ENCODE measurements at regions not wholly inside any gene's neighbourhood (a gene's known extent, or its start where the extent isn't known, plus 50 kb on each side); places are given as distances from the start of the nearest gene placed in this dataset.

DNA sequence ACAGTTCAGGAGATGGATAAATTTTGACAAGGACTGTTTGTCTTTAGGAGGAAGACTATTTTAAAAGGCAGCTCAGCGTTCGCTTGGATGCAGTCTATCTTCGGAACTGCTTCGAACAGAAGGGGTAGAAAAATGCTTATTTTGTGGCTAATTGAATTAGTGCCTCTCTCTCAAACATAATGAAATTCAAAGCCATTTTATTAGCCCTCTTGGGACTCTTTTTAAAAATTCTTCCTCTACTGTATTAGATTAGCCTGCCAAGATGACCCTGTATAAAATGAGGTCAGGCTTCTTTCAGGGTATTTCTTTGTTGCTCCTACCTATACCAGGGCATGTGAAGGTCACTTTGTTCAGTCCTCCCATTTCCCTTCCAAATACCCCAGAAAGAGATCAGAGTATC is 379.2 kb upstream of the NFE2L3 start:
- no peak overlapping the region for H3K27ac ChIP-seq (ENCODE audit: low read depth, low read length)

DNA sequence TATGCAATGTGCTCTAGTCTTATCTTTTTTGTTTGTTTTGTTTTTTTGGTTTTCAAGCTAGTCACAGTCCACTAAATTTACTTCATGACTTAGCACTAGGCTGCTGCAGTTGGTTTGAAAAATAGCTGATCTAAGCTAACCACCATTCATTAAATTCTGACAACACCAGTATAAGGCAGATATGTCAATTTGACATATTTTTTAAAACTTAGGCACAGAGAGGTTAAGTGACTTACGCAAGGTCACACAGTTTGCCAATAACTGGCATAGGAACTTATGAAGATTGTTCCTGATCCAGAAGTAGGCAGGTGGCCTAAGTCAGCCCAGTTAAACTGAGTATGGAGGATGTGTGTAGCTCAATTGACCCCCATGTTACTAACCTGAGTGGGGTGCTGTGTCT is 377.3 kb upstream of the NFE2L3 start:
- H3K9me3 ChIP-seq (ENCODE audit: control insufficient read depth in 1 of 2, low read length in 2 of 2), result no peaks in the 10 kb centered on the region
- H3K9ac ChIP-seq (ENCODE audit: low read depth in 1 of 2, low read length in 2 of 2), result no peak overlapping the region
- no peaks in the 10 kb centered on the region for H3K36me3 ChIP-seq (ENCODE audit: control insufficient read depth in 1 of 2, insufficient read depth in 2 of 2, low read length in 2 of 2)
- H3K27ac ChIP-seq (ENCODE audit: low read depth, low read length), result no peak overlapping the region
- H3K4me3 ChIP-seq (ENCODE audit: low read depth in 1 of 2, low read length in 2 of 2), result no peak overlapping the region
- no peaks in the 10 kb centered on the region for H3K27me3 ChIP-seq (ENCODE audit: control insufficient read depth in 1 of 2, insufficient read depth in 2 of 2, low read length in 2 of 2)
- no peaks in the 10 kb centered on the region for H3K4me1 ChIP-seq (ENCODE audit: control insufficient read depth in 1 of 2, insufficient read depth in 2 of 2, low read length in 2 of 2)

More for the DNA sequence above, 379.2 kb upstream of the NFE2L3 start:
- H3K27me3 ChIP-seq (ENCODE audit: control insufficient read depth in 1 of 2, insufficient read depth in 2 of 2, low read length in 2 of 2), result no peaks in the 10 kb centered on the region
- no peaks in the 10 kb centered on the region for H3K4me1 ChIP-seq (ENCODE audit: control insufficient read depth in 1 of 2, insufficient read depth in 2 of 2, low read length in 2 of 2)
- no peaks in the 10 kb centered on the region for H3K36me3 ChIP-seq (ENCODE audit: control insufficient read depth in 1 of 2, insufficient read depth in 2 of 2, low read length in 2 of 2)
- H3K4me3 ChIP-seq (ENCODE audit: low read depth in 1 of 2, low read length in 2 of 2), result no peak overlapping the region
- H3K9ac ChIP-seq (ENCODE audit: low read depth in 1 of 2, low read length in 2 of 2), result no peak overlapping the region
- no peaks in the 10 kb centered on the region for H3K9me3 ChIP-seq (ENCODE audit: control insufficient read depth in 1 of 2, low read length in 2 of 2)

DNA sequence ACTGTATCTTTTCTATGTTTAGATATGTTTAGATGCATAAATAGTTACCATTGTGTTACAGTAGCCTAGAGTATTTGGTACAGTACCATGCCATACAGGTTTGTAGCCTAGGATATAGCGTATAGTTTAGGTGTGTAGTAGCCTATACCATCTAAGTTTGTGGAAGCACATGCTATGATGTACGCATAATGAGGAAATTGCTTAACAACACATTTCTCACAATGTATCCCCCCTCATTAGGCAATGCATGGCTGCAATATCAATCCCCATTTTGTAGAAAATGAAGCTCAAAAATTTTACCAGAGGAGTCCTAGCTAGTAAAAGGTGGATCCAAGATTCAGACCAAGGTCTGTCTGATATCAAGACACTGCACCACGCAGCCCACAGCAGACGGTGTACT is 376.4 kb upstream of the NFE2L3 start:
- no peak overlapping the region for H3K27ac ChIP-seq (ENCODE audit: low read depth, low read length)
- no peak overlapping the region for H3K4me3 ChIP-seq (ENCODE audit: low read depth in 1 of 2, low read length in 2 of 2)
- no peaks in the 10 kb centered on the region for H3K9me3 ChIP-seq (ENCODE audit: control insufficient read depth in 1 of 2, low read length in 2 of 2)
- no peaks in the 10 kb centered on the region for H3K27me3 ChIP-seq (ENCODE audit: control insufficient read depth in 1 of 2, insufficient read depth in 2 of 2, low read length in 2 of 2)
- no peak overlapping the region for H3K9ac ChIP-seq (ENCODE audit: low read depth in 1 of 2, low read length in 2 of 2)
- no peaks in the 10 kb centered on the region for H3K4me1 ChIP-seq (ENCODE audit: control insufficient read depth in 1 of 2, insufficient read depth in 2 of 2, low read length in 2 of 2)
- H3K36me3 ChIP-seq (ENCODE audit: control insufficient read depth in 1 of 2, insufficient read depth in 2 of 2, low read length in 2 of 2), result no peaks in the 10 kb centered on the region

DNA sequence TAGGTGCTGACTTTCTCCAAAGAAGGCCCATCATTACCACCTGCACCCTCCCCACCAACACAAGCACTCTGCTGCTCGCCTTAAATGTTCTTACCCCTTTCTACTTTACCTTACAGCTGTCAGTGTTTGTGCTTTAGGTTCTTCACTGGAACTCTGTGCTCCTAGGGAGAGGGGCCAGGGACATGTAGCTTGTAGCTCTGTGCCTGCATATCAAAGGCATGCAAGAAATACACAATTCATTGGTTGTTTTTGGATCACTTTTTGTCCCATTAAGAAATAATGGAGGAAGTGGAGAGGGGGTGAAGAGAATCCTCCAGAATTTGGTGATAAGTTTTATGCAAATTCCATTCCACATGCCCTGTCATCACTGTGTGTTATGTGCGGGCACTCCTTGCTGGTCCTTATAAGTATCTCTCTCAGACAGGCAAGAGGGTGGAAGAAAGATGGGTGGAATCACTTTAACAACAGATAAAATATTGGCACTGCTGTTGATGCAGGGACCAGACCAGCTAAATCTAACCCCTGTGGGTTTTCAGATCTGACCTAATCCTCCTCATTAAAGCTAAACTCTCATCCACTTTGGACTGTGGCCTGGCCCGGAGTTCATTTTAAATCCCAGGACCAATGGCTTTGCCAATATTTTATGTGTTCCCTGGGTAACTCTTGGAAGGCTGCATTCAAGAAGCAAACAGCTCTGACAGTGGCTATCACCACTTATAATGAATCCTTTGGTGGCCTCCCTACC is 375.8 kb upstream of the NFE2L3 start:
- H3K4me3 ChIP-seq (ENCODE audit: low read depth in 1 of 2, low read length in 2 of 2), result no peak overlapping the region
- no peaks in the 10 kb centered on the region for H3K9me3 ChIP-seq (ENCODE audit: control insufficient read depth in 1 of 2, low read length in 2 of 2)
- H3K27ac ChIP-seq (ENCODE audit: low read depth, low read length), result no peak overlapping the region
- no peaks in the 10 kb centered on the region for H3K4me1 ChIP-seq (ENCODE audit: control insufficient read depth in 1 of 2, insufficient read depth in 2 of 2, low read length in 2 of 2)
- H3K36me3 ChIP-seq (ENCODE audit: control insufficient read depth in 1 of 2, insufficient read depth in 2 of 2, low read length in 2 of 2), result no peaks in the 10 kb centered on the region
- H3K27me3 ChIP-seq (ENCODE audit: control insufficient read depth in 1 of 2, insufficient read depth in 2 of 2, low read length in 2 of 2), result no peaks in the 10 kb centered on the region
- H3K9ac ChIP-seq (ENCODE audit: low read depth in 1 of 2, low read length in 2 of 2), result no peak overlapping the region

GRCh38 chr7:25776744-25777123 is 375.3 kb upstream of the NFE2L3 start:
- Histone ChIP-seq H3K27me3 (ENCODE audit: control insufficient read depth in 1 of 2, insufficient read depth in 2 of 2, low read length in 2 of 2) (no peaks in the 10 kb centered on the region), H3K4me1 (ENCODE audit: control insufficient read depth in 1 of 2, insufficient read depth in 2 of 2, low read length in 2 of 2) (no peaks in the 10 kb centered on the region), H3K9me3 (ENCODE audit: control insufficient read depth in 1 of 2, low read length in 2 of 2) (no peaks in the 10 kb centered on the region), H3K9ac (ENCODE audit: low read depth in 1 of 2, low read length in 2 of 2) (no peak overlapping the region), H3K36me3 (ENCODE audit: control insufficient read depth in 1 of 2, insufficient read depth in 2 of 2, low read length in 2 of 2) (no peaks in the 10 kb centered on the region), H3K4me3 (ENCODE audit: low read depth in 1 of 2, low read length in 2 of 2) (no peak overlapping the region), H3K27ac (ENCODE audit: low read depth, low read length) (no peak overlapping the region)

- H3K27ac ChIP-seq (ENCODE audit: low read depth, low read length), result no peak overlapping the region
- H3K36me3 ChIP-seq (ENCODE audit: control insufficient read depth in 1 of 2, insufficient read depth in 2 of 2, low read length in 2 of 2), result no peaks in the 10 kb centered on the region
- H3K9ac ChIP-seq (ENCODE audit: low read depth in 1 of 2, low read length in 2 of 2), result no peak overlapping the region
- H3K27me3 ChIP-seq (ENCODE audit: control insufficient read depth in 1 of 2, insufficient read depth in 2 of 2, low read length in 2 of 2), result no peaks in the 10 kb centered on the region
- no peaks in the 10 kb centered on the region for H3K4me1 ChIP-seq (ENCODE audit: control insufficient read depth in 1 of 2, insufficient read depth in 2 of 2, low read length in 2 of 2)
- no peaks in the 10 kb centered on the region for H3K9me3 ChIP-seq (ENCODE audit: control insufficient read depth in 1 of 2, low read length in 2 of 2)
- H3K4me3 ChIP-seq (ENCODE audit: low read depth in 1 of 2, low read length in 2 of 2), result no peak overlapping the region
Observed at GRCh38 chr7:25777969-25778708, 373.9 kb upstream of the NFE2L3 start.

DNA sequence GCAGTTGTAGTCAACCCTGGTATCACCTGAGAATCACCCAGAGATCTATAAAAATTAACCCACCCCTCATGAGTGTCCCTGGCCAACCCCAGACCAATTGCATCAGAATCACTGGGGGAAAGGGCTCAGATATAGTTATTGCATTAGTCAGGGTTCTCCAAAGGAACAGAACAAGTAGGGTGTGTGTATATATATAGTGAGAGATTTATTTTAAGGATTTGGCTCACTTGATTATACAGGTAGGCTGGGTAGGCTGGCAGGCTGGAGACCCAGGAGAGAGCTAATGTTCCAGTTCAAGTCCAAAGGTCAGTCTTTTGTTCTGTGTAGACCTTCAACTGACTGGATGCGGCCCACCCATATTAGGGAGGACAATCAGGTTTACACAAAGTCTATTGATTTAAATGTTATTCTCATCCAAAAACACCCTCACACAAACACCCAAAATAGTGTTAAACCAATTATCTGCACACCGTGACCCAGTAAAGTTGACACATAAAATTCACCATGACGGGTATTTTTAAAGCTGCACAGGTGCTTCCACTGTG is 372.9 kb upstream of the NFE2L3 start:
- Histone ChIP-seq H3K27ac (ENCODE audit: low read depth, low read length) (no peak overlapping the region), H3K27me3 (ENCODE audit: control insufficient read depth in 1 of 2, insufficient read depth in 2 of 2, low read length in 2 of 2) (no peaks in the 10 kb centered on the region), H3K36me3 (ENCODE audit: control insufficient read depth in 1 of 2, insufficient read depth in 2 of 2, low read length in 2 of 2) (no peaks in the 10 kb centered on the region), H3K4me3 (ENCODE audit: low read depth in 1 of 2, low read length in 2 of 2) (no peak overlapping the region), H3K4me1 (ENCODE audit: control insufficient read depth in 1 of 2, insufficient read depth in 2 of 2, low read length in 2 of 2) (no peaks in the 10 kb centered on the region), H3K9ac (ENCODE audit: low read depth in 1 of 2, low read length in 2 of 2) (no peak overlapping the region), H3K9me3 (ENCODE audit: control insufficient read depth in 1 of 2, low read length in 2 of 2) (no peaks in the 10 kb centered on the region)

- no peaks in the 10 kb centered on the region for H3K36me3 ChIP-seq (ENCODE audit: control insufficient read depth in 1 of 2, insufficient read depth in 2 of 2, low read length in 2 of 2)
- no peak overlapping the region for H3K4me3 ChIP-seq (ENCODE audit: low read depth in 1 of 2, low read length in 2 of 2)
- H3K4me1 ChIP-seq (ENCODE audit: control insufficient read depth in 1 of 2, insufficient read depth in 2 of 2, low read length in 2 of 2), result no peaks in the 10 kb centered on the region
- H3K9me3 ChIP-seq (ENCODE audit: control insufficient read depth in 1 of 2, low read length in 2 of 2), result no peaks in the 10 kb centered on the region
- H3K9ac ChIP-seq (ENCODE audit: low read depth in 1 of 2, low read length in 2 of 2), result no peak overlapping the region
- H3K27me3 ChIP-seq (ENCODE audit: control insufficient read depth in 1 of 2, insufficient read depth in 2 of 2, low read length in 2 of 2), result no peaks in the 10 kb centered on the region
- H3K27ac ChIP-seq (ENCODE audit: low read depth, low read length), result no peak overlapping the region
Observed at GRCh38 chr7:25780904-25781303, 371.1 kb upstream of the NFE2L3 start.

DNA sequence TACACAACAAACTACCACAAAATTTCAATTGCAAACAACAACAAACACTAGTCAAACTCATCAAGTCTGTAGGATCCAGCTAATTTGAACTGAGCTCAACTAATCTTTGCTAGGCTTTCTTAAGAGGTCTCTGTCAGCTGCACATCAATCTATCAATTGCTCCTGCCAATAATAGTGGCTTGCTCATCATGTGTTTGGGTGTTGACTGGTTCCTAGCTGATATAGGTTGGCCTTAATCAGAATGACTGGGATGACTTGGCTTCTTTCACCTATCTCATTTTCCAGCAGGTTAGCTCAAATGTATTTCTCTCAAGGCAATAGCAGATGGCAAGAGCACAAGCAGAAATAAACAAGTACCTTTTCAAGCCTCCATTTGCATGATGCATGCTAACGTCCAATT is 370.3 kb upstream of the NFE2L3 start:
- Histone ChIP-seq H3K27me3 (ENCODE audit: control insufficient read depth in 1 of 2, insufficient read depth in 2 of 2, low read length in 2 of 2) (no peaks in the 10 kb centered on the region), H3K9me3 (ENCODE audit: control insufficient read depth in 1 of 2, low read length in 2 of 2) (no peaks in the 10 kb centered on the region), H3K27ac (ENCODE audit: low read depth, low read length) (no peak overlapping the region), H3K4me1 (ENCODE audit: control insufficient read depth in 1 of 2, insufficient read depth in 2 of 2, low read length in 2 of 2) (no peaks in the 10 kb centered on the region), H3K9ac (ENCODE audit: low read depth in 1 of 2, low read length in 2 of 2) (no peak overlapping the region), H3K36me3 (ENCODE audit: control insufficient read depth in 1 of 2, insufficient read depth in 2 of 2, low read length in 2 of 2) (no peaks in the 10 kb centered on the region), H3K4me3 (ENCODE audit: low read depth in 1 of 2, low read length in 2 of 2) (no peak overlapping the region)

DNA sequence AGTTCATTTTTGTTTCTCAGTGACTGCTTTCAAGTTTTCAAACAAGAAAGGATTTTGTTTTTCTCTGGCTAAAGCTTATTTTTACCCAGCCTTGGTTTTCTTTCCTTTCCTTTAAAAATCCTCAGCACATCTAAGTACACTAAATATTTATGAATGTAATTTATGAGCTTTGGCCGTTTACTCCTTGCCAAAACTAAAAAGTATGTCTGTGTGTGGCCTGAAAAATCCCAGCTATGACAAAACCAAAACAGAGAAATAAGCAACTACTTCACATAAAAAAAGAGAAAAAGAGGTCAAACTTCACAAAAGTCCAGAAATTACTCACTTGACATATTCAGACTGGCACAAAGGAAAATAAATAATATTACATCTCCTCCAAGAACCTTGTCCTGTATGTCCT is 365.1 kb upstream of the NFE2L3 start:
- Histone ChIP-seq H3K36me3 (ENCODE audit: control insufficient read depth in 1 of 2, insufficient read depth in 2 of 2, low read length in 2 of 2) (no peaks in the 10 kb centered on the region), H3K27ac (ENCODE audit: low read depth, low read length) (no peak overlapping the region), H3K4me1 (ENCODE audit: control insufficient read depth in 1 of 2, insufficient read depth in 2 of 2, low read length in 2 of 2) (no peaks in the 10 kb centered on the region), H3K9me3 (ENCODE audit: control insufficient read depth in 1 of 2, low read length in 2 of 2) (no peaks in the 10 kb centered on the region), H3K9ac (ENCODE audit: low read depth in 1 of 2, low read length in 2 of 2) (no peak overlapping the region), H3K27me3 (ENCODE audit: control insufficient read depth in 1 of 2, insufficient read depth in 2 of 2, low read length in 2 of 2) (peaks cover 0 to 2% of the 10 kb centered on the region in 2 donors), H3K4me3 (ENCODE audit: low read depth in 1 of 2, low read length in 2 of 2) (no peak overlapping the region)
